Right ventricle myocardium inferior (tissue), 1 donor: ENCODE measurements at regions not wholly inside any gene's neighbourhood (a gene's known extent, or its start where the extent isn't known, plus 50 kb on each side); places are given as distances from the start of the nearest gene placed in this dataset.
"Not testable (repeated sequence)": the region's sequence is repeated elsewhere in the genome, so short reads cannot be mapped to it uniquely, and the experiment has no call there.

Experiments used
- ATAC-seq: fragments of 200-7000 bp; cut with Tn5 transposase; one replicate; pipeline ENCODE4 v1.9.1; 2020; ENCODE audit warnings: mild to moderate bottlenecking, moderate library complexity
- DNase-seq: peaks from one replicate; pipeline ENCODE4 v3.0.0; 2021; ENCODE audit errors: missing footprints
- intact Hi-C: fragments of 100-400 bp; cut with DNase I; formaldehyde crosslinking; loops from one replicate; pipeline ENCODE4 v1.11.0; 2022
- donor health status: DM: no; HTN: yes; CAD: no; lungs with severe emphysema.

DNA sequence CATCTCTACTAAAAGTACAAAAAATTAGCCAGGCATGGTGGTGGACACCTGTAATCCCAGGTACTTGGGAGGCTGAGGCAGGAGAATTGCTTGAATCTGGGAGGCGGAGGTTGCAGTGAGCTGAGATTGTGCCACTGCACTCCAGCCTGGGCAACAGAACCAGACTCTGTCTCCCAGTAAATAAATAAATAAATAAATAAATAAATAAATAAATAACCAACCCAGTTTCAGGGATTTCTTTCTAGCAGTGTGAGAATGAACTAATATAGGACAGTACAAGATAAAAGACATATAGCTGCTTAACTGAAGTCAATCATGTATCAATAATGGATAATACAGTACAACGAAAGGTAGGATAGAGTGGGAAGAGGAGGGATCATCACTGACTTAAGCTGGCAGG is 113.3 kb upstream of the NRXN3 start:
- DNase-seq, ATAC-seq, intact Hi-C loops: not testable (repeated sequence)

DNA sequence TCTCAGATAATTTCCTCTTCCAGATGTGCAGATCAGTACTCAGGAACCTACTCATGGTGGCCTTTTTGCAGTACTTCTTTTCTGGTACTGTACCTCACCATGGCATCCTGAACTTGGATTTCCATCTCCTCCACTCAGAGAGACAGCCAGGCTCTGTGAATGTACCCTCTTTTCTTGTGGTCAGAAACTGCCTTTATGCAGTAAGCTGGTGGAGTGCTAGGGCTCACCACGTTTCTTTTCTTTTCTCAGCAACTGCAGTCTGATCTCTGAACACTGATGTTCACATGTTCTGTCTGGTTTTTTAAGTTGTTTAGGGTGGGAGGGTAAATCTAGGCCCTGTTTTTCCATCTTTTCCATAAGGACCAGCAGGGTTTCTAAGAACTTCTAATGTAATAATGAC is 99.8 kb upstream of the NRXN3 start:
- DNase-seq (no peak), ATAC-seq (no peak)
- intact Hi-C loops, result no loop called here

DNA sequence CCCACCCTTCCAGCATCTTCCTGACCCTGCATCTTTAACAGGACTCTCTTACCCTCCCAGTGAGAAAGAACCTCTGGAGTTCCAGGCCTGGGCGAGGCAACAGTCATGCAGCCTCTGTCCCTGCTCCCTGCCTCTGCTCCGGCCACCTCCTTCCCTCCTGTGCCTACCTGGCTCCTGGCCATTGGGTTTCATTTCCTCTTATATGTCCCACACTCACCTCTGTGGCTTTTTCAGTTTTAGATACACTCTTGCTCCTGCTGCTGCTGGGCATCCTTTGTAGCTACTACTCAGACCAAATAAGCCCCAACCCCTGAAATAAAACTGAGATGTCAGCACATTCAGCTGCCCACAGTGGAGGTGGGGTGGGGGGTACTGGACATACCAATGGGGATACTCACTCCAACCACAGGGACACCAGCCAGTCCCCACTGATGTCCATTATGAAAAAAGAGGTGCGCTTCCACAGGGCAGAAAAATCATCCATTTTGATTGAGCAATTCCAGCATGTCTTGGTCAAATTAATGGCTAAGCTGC is 99.1 kb upstream of the NRXN3 start:
- intact Hi-C loops, result no loop called here
- DNase-seq, result no peak
- no peak for ATAC-seq

DNA sequence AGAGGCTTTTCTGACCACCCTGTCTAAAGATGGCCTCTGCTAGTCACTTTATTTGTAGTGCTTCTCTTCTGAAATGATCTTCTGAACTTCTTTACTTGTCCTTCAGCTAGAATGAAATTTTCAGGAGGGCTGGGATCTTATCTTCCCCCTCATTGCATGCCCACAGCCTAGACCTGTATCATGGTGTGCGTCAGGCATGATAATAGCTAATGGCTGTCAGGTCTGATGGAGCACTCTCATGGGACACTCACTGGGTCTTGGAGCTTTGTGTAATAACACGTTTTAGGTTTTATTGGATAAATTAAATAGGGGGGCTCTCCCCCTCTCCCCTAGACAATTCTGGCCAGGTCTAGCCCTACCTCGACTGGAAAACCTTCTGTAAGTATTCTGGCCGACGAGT is 97.1 kb upstream of the NRXN3 start:
- DNase-seq, result no peak
- intact Hi-C loops, result no loop called here
- ATAC-seq, result no peak

DNA sequence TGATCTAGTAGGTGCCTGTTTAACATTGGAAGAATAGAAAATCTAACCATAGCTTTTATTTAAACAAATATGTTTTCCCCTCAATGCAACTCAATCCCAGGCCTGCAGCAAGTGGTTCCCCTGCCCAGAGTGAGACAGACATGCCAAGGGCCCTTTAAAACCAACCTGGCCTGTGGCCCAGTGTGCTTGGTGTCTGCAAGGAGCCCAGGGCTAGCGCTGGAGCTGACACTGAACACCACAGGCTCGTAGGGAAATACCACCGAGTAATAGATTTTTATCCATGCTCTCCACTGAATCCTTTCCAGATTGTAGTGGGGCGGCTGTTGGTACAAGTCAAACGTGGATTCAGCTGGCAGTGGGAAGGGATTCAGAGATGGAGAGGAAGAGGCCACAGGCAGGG is 95.6 kb upstream of the NRXN3 start:
- no peak for ATAC-seq
- intact Hi-C loops, result no loop called here
- no peak for DNase-seq

DNA sequence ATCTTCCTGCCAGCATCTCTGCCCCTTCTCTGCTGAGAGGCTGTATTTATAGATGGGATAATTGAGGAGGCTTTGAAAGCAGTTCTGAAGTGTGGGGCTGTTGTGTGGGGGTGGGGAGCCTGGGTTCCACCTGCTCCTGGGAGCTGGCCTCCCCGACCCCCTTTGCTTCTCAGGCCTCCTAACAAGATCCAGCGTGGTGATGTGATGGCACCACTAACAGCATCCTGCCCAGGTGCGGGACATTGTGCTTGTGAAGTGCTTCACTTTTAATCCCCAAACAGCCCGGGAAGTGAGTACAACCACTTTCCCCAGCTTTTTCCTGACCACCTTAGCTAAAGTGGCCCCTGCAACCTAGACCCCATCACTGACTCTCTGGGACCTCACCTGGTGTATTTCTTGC is 95.1 kb upstream of the NRXN3 start:
- ATAC-seq (no peak), DNase-seq (no peak)
- intact Hi-C loops, result no loop called here

DNA sequence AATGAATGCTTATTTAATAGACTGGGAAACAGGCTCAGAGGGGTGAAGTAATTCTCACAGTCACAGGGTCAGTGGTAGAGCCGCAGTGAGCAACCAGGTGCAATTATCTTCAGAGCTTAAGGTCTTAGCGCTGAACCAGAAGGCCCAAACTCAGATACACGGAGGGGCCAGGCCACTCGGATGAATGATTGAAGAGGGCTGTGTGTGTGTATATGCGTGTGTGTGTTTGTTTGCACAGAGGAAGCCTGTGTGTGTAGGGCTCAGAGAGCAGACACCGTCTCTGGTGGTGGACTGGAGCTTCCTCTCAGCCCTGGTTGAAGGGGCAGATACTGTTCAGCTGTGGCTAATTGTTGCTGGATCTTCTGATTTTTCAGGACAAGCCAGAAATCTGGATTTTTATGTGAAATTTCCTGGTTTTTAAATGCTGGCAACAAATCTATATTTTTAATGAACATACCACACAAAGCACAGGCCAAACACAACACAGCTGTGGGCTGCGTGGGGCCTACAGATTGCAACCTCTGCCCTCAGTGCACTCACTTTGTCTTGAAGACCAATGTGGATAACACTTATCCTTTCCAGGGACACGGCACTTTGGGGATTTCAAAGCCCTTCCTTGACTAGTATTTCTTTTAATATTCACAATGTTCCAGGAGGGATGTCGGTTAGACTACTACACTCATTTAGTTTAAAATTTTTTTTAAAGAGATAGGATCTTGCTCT is 94.5 kb upstream of the NRXN3 start:
- intact Hi-C loops, result no loop called here
- DNase-seq (no peak), ATAC-seq (no peak)

DNA sequence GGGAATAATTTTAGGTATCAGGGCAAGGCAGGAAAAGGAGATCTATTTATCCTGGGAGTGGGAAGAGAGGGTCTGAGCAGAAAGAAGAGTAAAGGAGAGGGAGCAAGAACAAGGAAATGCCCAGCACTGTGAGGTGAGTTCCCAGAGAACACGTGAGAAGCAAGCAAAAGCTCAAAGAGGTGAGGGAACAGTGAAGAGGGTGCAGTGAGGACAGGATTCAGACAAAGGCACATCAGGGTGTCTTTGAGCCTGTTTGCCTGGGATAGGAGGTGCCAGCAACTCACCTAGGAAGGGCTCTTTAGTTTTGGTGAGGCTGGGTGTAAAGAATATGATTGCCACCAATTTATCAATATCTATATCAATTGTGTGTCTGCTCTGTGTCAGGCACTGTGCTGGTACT is 88.9 kb upstream of the NRXN3 start:
- DNase-seq (no peak), ATAC-seq (no peak)
- intact Hi-C loops, result no loop called here

DNA sequence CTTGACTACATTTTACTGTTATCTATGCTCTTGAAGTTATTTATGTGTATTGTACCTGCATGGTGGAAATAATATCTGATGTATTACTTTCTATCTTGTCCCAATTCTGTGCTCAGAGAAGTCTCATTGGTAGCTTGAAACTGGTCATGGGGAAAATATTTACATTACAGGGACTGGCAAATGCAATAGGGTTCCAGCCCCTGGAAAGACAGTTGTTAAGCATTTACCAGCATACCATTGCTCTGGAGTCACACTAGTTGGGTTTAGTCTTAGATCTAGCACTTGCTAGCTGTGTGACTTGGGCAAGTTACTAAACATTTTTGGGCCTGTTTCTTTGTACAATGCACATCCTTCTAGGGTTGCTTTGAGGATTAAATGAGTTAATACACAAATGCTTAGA is 86.3 kb upstream of the NRXN3 start:
- intact Hi-C loops, result no loop called here
- ATAC-seq (no peak), DNase-seq (no peak)

DNA sequence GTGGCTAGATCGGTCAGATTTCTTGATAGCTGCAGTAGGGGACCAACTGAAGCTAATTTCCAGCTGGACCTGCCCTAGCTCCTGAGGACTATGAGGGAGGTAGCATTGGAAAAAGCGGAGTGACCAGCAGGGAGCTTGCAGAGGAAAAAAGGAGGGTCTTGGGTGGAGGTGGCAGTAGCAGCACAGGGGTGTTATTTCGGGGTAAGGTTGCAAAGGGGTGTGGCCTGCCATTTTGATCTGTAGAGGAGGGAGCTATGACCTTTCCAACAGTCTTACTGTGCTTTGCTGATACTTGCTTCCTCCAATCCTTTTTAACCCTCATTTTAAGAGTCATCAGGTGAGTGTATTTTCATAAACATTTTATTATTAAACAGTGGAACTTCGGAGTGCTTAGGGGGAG is 83.8 kb upstream of the NRXN3 start:
- intact Hi-C loops, result no loop called here
- no peak for ATAC-seq
- DNase-seq, result no peak

DNA sequence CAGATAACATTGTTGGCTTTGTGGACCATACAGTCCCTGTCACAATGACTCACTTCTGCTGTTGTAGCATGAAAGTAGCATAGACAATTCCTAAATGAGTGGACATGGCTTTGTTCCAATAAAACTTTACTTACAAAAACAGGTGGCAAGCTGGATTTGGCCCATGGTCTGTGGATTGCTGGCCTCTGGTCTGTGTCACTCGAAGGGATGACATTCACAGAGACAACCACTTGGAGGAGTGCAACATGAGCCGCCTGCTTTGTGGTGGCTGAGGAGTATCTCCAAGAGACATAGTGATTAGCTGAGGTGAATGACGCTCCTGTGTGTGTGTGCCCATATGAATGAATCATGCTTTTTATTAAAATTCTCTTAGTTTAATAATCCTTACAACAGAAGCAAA is 81.3 kb upstream of the NRXN3 start:
- ATAC-seq (no peak), DNase-seq (no peak)
- intact Hi-C loops, result no loop called here

DNA sequence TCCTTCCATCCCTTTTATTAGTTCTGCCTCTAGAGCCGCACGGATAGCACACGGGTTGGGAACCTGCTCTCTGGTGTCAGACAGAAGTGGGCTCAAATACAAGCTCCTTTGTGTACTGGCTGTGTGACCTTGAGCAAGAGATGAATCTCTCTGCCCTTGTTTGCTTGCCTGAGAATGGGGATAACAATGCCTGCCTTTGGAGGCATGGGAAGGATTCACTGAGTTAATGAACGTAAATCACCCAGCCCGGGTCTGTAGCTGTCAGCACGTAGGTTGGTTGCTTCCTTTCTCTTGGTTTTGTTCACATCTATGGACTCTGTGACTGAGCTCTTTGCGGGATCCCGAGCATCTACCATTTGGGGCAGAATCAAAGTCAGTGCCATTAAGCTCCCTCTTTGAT is 79.3 kb upstream of the NRXN3 start:
- intact Hi-C loops, result no loop called here
- no peak for DNase-seq
- ATAC-seq, result no peak

DNA sequence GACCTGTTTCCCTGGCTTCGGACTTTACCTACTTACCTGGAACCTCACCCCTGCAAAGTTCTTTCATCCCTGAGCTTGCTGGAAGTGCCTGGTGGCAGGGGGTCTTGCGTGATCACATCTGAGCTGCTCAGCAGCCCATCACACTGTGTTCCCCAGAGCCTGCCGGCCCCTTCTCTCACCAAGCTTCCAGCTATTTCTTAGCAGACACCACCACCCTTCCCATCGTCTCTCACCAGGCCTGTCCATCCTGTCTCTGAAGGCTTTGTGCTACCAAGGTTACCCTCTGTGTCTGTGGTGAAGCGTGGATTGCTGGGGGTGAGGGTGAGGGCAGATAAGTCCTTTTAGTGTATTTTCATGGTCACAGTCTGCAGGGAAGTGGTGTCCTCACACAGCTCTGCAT is 78.8 kb upstream of the NRXN3 start:
- DNase-seq (no peak), ATAC-seq (no peak)
- intact Hi-C loops, result no loop called here

DNA sequence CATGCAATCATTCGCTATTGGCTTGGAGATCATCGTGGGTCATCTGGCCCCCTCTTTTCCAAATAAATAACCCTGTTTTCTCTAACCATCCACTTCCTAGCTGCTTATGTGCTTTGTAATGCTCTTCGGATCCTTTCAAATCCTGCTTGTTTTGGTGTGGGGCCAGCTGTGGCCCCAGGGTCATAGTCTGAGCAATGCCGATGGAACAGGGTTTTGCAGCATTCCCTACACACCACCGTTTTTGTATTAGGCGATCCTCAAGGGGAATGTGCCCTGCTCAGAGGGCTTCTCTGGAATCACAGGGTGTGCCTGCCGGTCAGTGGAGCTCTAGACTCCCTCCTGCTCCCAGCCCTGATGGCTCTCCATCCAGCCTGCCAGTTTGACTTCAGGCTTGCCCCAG is 78.1 kb upstream of the NRXN3 start:
- intact Hi-C loops, result no loop called here
- ATAC-seq (no peak), DNase-seq (no peak)

DNA sequence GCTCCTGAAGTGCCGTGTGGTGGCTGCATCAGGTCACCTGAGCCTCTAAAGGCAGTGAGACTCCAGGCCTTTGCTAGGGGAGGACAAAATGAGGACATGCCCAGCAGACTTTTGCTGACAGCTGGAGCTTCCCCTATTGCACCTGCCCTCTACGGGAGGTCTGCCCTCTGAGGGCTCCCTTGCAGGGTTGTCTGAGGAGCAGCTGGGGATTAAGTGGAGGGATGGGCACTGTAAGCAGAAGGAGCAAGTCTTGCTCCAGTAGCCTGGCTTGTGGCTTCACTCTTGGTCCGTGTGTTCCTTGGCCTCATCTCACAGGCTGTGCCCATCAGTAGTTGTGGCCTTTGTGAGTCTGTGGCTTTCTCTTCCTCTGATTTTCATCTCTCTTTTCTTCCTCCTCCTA is 66.9 kb upstream of the NRXN3 start:
- no peak for DNase-seq
- intact Hi-C loops, result no loop called here
- no peak for ATAC-seq

DNA sequence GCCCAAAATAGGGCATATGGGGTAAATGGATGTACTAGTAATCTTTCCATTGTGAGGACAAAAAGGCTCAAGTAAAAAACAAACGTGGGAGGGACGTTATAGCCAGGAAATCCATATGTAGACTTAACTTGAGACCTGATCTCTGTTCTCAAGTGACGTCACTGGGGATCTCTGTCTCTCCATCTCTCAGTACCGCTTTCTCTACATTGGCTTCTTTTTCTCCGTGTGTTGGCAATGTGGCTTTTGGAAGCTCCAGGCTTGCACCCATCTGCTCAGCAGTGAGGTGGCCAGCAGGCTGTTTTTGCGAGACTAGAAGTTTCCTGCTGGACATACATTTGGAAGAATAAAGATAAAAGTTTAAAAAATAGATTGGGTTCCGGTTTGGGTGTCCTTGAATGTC is 66.0 kb upstream of the NRXN3 start:
- DNase-seq (no peak), ATAC-seq (no peak)
- intact Hi-C loops, result no loop called here

DNA sequence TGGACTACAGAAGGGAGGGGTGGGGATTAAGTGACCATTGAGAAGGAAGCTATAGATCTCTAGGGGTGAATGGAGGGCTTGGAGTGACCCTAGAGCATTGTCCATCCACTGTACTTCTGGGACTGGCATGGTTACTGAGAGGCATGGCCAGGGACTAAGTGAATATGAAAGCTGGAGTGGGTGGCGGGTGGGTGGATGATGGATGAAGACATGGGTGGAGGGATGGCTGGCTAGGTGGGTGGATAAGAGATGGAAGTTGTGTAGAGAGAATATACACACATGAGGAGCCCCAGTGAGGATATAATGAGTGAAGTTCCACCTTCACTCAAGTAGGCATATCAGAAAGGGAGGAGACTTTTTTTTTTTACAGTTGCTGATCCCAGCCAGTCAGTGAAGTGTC is 65.5 kb upstream of the NRXN3 start:
- ATAC-seq, result no peak
- no peak for DNase-seq
- intact Hi-C loops, result no loop called here

DNA sequence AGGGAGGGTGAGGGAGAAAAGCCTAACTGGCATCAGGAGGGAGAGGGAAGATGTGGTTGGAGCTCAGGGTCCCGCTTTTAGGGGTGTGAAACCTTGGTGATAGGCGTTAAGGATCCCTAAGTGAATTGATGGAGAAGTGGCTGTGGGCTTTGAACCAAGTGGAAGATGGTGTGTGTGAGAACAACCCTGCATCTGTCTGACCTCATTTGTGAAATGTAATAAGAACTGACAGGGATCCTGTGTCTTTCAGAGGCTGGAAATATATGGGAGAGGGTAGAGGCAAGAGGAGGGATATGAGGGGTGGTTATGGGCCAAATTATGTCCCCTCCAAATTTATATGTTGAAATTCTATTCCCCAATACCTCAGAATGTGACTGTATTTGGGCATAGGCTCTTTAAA is 63.8 kb upstream of the NRXN3 start:
- intact Hi-C loops, result no loop called here
- ATAC-seq (no peak), DNase-seq (no peak)

DNA sequence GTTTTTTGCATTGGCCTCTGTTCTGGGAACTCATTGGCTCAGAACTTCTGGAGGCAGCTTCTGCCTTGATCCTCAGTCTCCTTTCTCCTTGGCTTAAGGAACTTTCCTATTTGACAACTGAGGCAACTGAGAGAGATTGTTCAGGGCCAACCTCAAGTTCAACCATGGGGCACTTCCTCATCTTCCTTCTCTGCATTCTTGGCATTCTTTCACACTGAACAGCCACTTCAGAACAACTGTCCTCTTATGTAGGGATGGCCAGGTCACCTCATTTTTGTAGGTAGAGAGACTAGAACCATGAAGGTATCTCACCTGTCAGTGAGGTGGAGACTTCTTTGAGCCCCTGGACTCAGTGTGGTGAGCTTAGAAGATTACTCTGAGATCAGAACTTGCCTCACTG is 63.0 kb upstream of the NRXN3 start:
- ATAC-seq (no peak), DNase-seq (no peak)
- intact Hi-C loops, result no loop called here

DNA sequence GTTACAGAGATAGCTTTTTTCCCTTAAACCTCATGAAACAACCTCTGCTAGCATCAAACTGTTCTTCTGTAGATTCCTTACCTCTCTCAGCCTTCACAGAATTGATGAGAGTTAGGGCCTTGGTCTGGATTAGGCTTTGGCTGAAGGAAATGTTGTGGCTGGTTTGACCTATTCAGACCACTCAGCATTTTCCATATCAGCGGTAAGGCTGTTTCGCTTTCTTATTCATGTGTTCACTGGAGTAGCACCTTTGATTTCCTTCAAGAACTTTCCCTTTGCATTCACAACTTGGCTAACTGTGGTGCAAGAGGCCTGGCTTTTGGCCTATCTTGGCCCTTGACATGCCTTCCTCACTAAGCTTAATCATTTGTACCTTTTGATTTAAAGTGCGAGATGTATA is 50.7 kb upstream of the NRXN3 start:
- DNase-seq, result no peak

More for the DNA sequence above, 50.7 kb upstream of the NRXN3 start:
- intact Hi-C loops, result no loop called here
- ATAC-seq, result no peak
